ENCODE measurements at regions not wholly inside any gene's neighbourhood (a gene's known extent, or its start where the extent isn't known, plus 50 kb on each side); places are given as distances from the start of the nearest gene placed in this dataset.
"Not testable (repeated sequence)": the region's sequence is repeated elsewhere in the genome, so short reads cannot be mapped to it uniquely, and the experiment has no call there.

DNA sequence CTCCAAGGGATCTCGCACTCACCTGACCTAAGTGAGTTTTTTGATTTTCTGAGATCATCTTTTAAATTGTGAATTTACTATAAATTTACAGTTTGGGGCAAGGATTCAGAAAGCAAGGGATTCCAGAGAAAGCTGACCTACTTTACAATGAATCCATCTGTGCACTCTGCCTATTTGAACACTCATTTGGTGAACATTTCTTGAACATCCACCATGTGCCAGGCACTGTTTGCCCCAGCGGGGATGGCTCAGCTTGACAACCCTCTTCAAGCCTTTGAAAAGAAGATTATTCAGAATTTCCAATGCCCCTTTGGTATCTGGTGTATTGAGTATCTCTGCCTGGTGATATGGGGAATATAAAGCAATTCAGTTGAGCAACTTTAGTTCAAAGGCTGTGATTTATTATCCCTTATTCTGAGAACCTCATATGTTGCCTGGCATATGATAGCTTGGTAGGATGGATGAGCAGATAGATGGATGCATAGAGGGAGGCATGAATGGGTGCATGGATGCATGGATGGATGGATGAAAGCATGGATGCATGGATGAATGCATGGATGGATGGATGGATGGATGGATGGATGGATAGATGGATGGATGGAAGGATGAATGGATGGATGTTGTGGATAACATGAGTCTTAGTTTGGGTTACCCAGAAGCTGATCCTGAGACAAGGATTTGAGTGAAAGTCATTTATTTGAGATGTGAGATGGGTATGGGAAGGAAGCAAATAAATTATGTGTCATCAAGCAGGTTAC, 149.7 kb upstream of the ZNF366 start:
- DNase-seq (ENCODE audit: extremely low read depth in 1 of 11, low read depth in 9 of 11, low spot score in 4 of 11): no peak

- no peak for DNase-seq (ENCODE audit: extremely low read depth in 1 of 11, low read depth in 9 of 11, low spot score in 4 of 11)
These were observed 149.1 kb upstream of the ZNF366 start for GRCh38 chr5:72656331-72656730.

- DNase-seq (ENCODE audit: extremely low read depth in 1 of 11, low read depth in 9 of 11, low spot score in 4 of 11): no peak
These were observed 147.0 kb upstream of the ZNF366 start for GRCh38 chr5:72654231-72654630.

- DNase-seq (ENCODE audit: extremely low read depth in 1 of 11, low read depth in 9 of 11, low spot score in 4 of 11): peak in 9 of 11 donors; percentile 10 to 48 (median 23)
These were observed 146.4 kb upstream of the ZNF366 start for GRCh38 chr5:72653586-72653985.

GRCh38 chr5:72651779-72652178, 144.6 kb upstream of the ZNF366 start:
- no peak for DNase-seq (ENCODE audit: extremely low read depth in 1 of 11, low read depth in 9 of 11, low spot score in 4 of 11)

- no peak for DNase-seq (ENCODE audit: extremely low read depth in 1 of 11, low read depth in 9 of 11, low spot score in 4 of 11)
These were observed 143.9 kb upstream of the ZNF366 start for GRCh38 chr5:72651109-72651508.

- no peak for DNase-seq (ENCODE audit: extremely low read depth in 1 of 11, low read depth in 9 of 11, low spot score in 4 of 11)
These were observed 142.2 kb upstream of the ZNF366 start for GRCh38 chr5:72649449-72649848.

DNA sequence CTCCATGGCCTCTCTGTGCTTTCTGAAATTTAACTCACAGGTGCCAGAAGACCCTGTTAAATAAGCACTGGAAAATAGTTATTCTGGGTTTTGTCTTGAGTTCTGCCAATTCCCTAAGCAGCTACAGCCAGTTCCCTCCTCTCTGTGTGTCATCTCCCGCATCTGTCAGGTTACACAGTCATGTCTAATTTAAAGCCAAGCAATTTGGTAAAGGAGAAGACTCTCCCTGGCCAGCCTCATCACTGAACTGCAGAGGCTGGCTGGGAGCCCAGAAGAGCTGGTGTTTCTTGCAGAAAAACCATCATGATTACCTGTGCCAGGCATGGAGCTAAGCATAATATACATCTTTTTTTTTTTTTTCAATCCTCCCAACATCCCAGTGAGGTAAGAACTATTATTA, 141.3 kb upstream of the ZNF366 start:
- no peak for DNase-seq (ENCODE audit: extremely low read depth in 1 of 11, low read depth in 9 of 11, low spot score in 4 of 11)

DNA sequence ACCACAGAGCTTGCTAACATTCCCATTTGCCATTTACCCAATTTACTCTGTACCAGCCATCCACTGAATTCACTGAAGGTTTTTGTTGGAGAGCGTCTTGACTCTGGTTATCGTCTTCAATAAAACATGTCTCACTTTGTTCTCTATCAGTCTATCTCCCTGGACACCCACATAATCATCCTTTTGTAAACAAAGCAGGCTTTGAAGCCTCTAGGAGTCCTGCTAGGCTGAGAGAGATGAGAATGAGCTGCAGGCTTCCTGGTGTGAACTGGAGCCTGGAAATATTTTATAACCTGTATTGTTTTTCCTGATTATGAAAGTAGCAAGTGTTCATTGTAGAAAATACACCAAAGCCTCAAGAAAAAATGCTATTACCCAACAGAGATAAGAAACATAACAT, 140.6 kb upstream of the ZNF366 start:
- no peak for DNase-seq (ENCODE audit: extremely low read depth in 1 of 11, low read depth in 9 of 11, low spot score in 4 of 11)

- DNase-seq (ENCODE audit: extremely low read depth in 1 of 11, low read depth in 9 of 11, low spot score in 4 of 11): no peak
These were observed 139.1 kb upstream of the ZNF366 start for GRCh38 chr5:72646246-72646866.

GRCh38 chr5:72645064-72645846, 138.0 kb upstream of the ZNF366 start:
- no peak for DNase-seq (ENCODE audit: extremely low read depth in 1 of 11, low read depth in 9 of 11, low spot score in 4 of 11)

DNA sequence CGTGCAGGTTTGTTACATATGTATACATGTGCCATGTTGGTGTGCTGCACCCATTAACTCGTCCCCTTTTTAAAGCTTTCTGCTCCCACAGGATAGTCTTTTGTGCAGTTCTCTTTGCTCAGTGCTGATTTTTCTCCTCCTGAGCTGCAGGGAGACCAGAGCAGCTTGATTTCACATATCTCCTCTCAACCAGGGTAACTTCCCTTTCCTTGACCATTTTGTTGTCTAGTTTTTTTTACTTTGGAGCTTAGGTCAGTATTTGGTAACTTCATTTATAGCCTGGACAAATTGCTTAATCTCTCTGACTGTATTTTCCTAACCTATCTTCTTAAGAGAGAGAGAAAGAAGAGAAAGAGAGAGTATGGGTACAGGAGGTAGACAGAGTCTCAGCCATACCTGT, 137.1 kb upstream of the ZNF366 start:
- DNase-seq (ENCODE audit: extremely low read depth in 1 of 11, low read depth in 9 of 11, low spot score in 4 of 11): no peak

GRCh38 chr5:72641164-72641563, 134.0 kb upstream of the ZNF366 start:
- no peak for DNase-seq (ENCODE audit: extremely low read depth in 1 of 11, low read depth in 9 of 11, low spot score in 4 of 11)

- DNase-seq (ENCODE audit: extremely low read depth in 1 of 11, low read depth in 9 of 11, low spot score in 4 of 11): no peak
These were observed 129.8 kb upstream of the ZNF366 start for GRCh38 chr5:72637058-72637457.

DNA sequence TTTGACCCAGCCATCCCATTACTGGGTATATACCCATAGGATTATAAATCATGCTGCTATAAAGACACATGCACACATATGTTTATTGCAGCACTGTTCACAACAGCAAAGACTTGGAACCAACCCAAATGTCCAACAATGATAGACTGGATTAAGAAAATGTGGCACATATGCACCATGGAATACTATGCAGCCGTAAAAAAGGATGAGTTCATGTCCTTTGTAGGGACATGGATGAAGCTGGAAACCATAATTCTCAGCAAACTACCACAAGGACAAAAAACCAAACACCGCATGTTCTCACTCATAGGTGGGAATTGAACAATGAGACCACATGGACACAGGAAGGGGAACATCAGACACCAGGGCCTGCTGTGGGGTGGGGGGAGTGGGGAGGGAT, 129.4 kb upstream of the ZNF366 start:
- not testable (repeated sequence) for DNase-seq (ENCODE audit: extremely low read depth in 1 of 11, low read depth in 9 of 11, low spot score in 4 of 11)

- DNase-seq (ENCODE audit: extremely low read depth in 1 of 11, low read depth in 9 of 11, low spot score in 4 of 11): no peak
These were observed 127.2 kb upstream of the ZNF366 start for GRCh38 chr5:72634444-72634843.

DNA sequence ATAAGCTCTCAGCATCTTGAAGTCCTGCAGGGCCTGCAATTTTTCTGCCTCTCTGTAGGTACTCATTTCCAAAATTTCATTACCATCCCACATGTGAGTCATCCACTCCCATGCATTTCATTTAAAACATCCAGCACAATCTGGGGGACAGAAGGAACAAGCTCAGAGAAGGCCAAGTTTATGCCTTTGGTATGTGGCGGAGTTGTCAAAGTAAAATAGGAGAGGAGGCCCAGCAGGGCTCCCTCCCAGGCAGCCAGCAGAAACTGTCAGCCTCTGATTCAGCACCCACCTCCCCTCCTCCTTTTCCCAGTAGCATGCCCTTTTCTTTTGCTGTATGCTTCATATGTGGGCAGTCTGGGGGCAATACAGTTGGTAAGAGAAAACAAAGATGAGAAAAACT, 126.4 kb upstream of the ZNF366 start:
- DNase-seq (ENCODE audit: extremely low read depth in 1 of 11, low read depth in 9 of 11, low spot score in 4 of 11): peak in 2 of 11 donors; percentile 18 to 20

GRCh38 chr5:72633041-72633445, 125.8 kb upstream of the ZNF366 start:
- DNase-seq (ENCODE audit: extremely low read depth in 1 of 11, low read depth in 9 of 11, low spot score in 4 of 11): no peak

- no peak for DNase-seq (ENCODE audit: extremely low read depth in 1 of 11, low read depth in 9 of 11, low spot score in 4 of 11)
These were observed 123.5 kb upstream of the ZNF366 start for GRCh38 chr5:72630721-72631120.

GRCh38 chr5:72630081-72630480, 122.9 kb upstream of the ZNF366 start:
- DNase-seq (ENCODE audit: extremely low read depth in 1 of 11, low read depth in 9 of 11, low spot score in 4 of 11): no peak

Data from renal cortex interstitium (tissue), 11 donors.